B cell (primary cell): ENCODE measurements at regions not wholly inside any gene's neighbourhood (a gene's known extent, or its start where the extent isn't known, plus 50 kb on each side); places are given as distances from the start of the nearest gene placed in this dataset.

ENCODE experiments used
- ATAC-seq: fragments of 200-7000 bp; cut with Tn5 transposase; one replicate; pipeline ENCODE4 v1.10.0; 2021; ENCODE audit warnings: low read depth, mild to moderate bottlenecking, moderate number of reproducible peaks, moderate library complexity
- CTCF ChIA-PET: fragments of 350-600 bp; sonication (Branson Sonifier 250); formaldehyde crosslinking; loops from one replicate; lab custom pipeline; 2021; ENCODE audit warnings: antibody characterized with exemption, inconsistent platforms; lab: Charles Lee
- POLR2A ChIA-PET: fragments of 350-600 bp; sonication (Branson Sonifier 250); formaldehyde crosslinking; loops from one replicate; lab custom pipeline; 2021; ENCODE audit warnings: antibody characterized with exemption; lab: Charles Lee
- DNase-seq: peaks from one replicate; pipeline ENCODE4 v3.0.0; 2013
- H2AFZ ChIP-seq: 2 replicates; pipeline ENCODE4 v1.6.1; 2012; ENCODE audit warnings: mild to moderate bottlenecking, low read depth, low read length; ENCODE audit not compliant: insufficient read depth, poor library complexity, severe bottlenecking
- H3K27ac ChIP-seq, 2 donors: 1 replicate in 1 of 2; 2 replicates in 1 of 2; pipeline ENCODE4 v1.5.1; 2012 to 2013; ENCODE audit warnings: low read length in 2 of 2, mild to moderate bottlenecking in 2 of 2, moderate library complexity in 1 of 2
- H3K27me3 ChIP-seq, 4 experiments: fragments of 200-600 bp in 1 of 4; sonication (generic) in 1 of 4; replicated peaks in 1 of 4; 1 replicate in 2 of 4; 2 replicates in 2 of 4; pipeline versions ENCODE4 v1.6.1 to v1.7.0; 2013 to 2016; ENCODE audit warnings: low read length in 3 of 4, mild to moderate bottlenecking in 2 of 4, mixed read lengths in 1 of 4, moderate library complexity in 1 of 4; ENCODE audit not compliant: insufficient read depth in 4 of 4, control insufficient read depth in 3 of 4; ENCODE audit errors: control extremely low read depth in 1 of 4
- H3K36me3 ChIP-seq, 2 experiments: replicated peaks in 1 of 2; 1 replicate in 1 of 2; 2 replicates in 1 of 2; pipeline versions ENCODE4 v1.6.1 to v1.7.1; 2013; ENCODE audit warnings: low read length in 1 of 2; ENCODE audit not compliant: insufficient read depth in 2 of 2, control insufficient read depth in 1 of 2; ENCODE audit errors: control extremely low read depth in 1 of 2, extremely low read depth in 1 of 2
- H3K4me1 ChIP-seq, 2 donors: fragments of 200-600 bp in 1 of 2; sonication (generic) in 1 of 2; 1 replicate in 1 of 2; 2 replicates in 1 of 2; pipeline versions ENCODE4 v1.5.1 to v1.6.1; 2013 to 2017; ENCODE audit warnings: low read length in 2 of 2; ENCODE audit not compliant: control insufficient read depth in 2 of 2, insufficient read depth in 2 of 2
- H3K4me2 ChIP-seq: replicated peaks from 2 replicates; pipeline ENCODE3; 2012; ENCODE audit warnings: mild to moderate bottlenecking, low read depth, low read length; ENCODE audit not compliant: poor library complexity, severe bottlenecking
- H3K4me3 ChIP-seq, 5 experiments: fragments of 200-600 bp in 1 of 5; sonication (generic) in 1 of 5; 1 replicate in 3 of 5; 2 replicates in 2 of 5; pipeline versions ENCODE4 v1.5.1 to v1.7.0; 2011 to 2016; ENCODE audit warnings: low read length in 4 of 5, mild to moderate bottlenecking in 4 of 5, low read depth in 2 of 5, control low read depth in 1 of 5, moderate library complexity in 1 of 5; ENCODE audit not compliant: insufficient read depth in 1 of 5; ENCODE audit errors: control extremely low read depth in 1 of 5, extremely low read depth in 1 of 5
- H3K79me2 ChIP-seq: fragments of 200-600 bp; sonication (generic); one replicate; pipeline ENCODE4 v1.6.0; 2016; ENCODE audit warnings: low read length; ENCODE audit not compliant: control insufficient read depth, insufficient read depth
- H3K9ac ChIP-seq: fragments of 200-600 bp; sonication (generic); 2 replicates; pipeline ENCODE4 v1.6.1; 2017; ENCODE audit warnings: mild to moderate bottlenecking, low read length, moderate library complexity
- H3K9me3 ChIP-seq, 3 donors: one replicate each; pipeline versions ENCODE4 v1.6.1 to v1.7.1; 2013; ENCODE audit warnings: low read length in 2 of 3; ENCODE audit not compliant: control insufficient read depth in 2 of 3, insufficient read depth in 1 of 3; ENCODE audit errors: control extremely low read depth in 1 of 3
- H4K20me1 ChIP-seq: 2 replicates; pipeline ENCODE4 v1.6.0; 2012; ENCODE audit warnings: mild to moderate bottlenecking, low read length; ENCODE audit not compliant: insufficient read depth, control insufficient read depth, poor library complexity, severe bottlenecking
- H3K27ac Mint-ChIP-seq: one replicate; pipeline ENCODE4 v1.8.0; 2021; ENCODE audit warnings: mixed read lengths
- H3K27me3 Mint-ChIP-seq: one replicate; pipeline ENCODE4 v1.8.0; 2021; ENCODE audit warnings: mixed read lengths
- H3K4me1 Mint-ChIP-seq: one replicate; pipeline ENCODE4 v1.8.0; 2021; ENCODE audit warnings: mixed read lengths
- H3K4me3 Mint-ChIP-seq: one replicate; pipeline ENCODE4 v1.8.0; 2021; ENCODE audit warnings: mixed read lengths
- H3K9me3 Mint-ChIP-seq: one replicate; pipeline ENCODE4 v1.8.0; 2022; ENCODE audit warnings: mixed read lengths; ENCODE audit not compliant: insufficient read depth
- EZH2 ChIP-seq: IDR thresholded peaks from 2 replicates; pipeline ENCODE4 v1.6.1; 2012; ENCODE audit warnings: borderline replicate concordance, low read depth, mild to moderate bottlenecking, moderate library complexity, low read length; ENCODE audit not compliant: insufficient read depth, poor library complexity, severe bottlenecking
- WGBS: methylation state at CpG from one replicate; pipeline ENCODE4 v1.1.5; 2013; ENCODE audit warnings: missing lambda C conversion rate; ENCODE audit not compliant: insufficient coverage; 5-methylcytosine and 5-hydroxymethylcytosine counted together
- intact Hi-C: fragments of 100-400 bp; cut with micrococcal nuclease; formaldehyde crosslinking; loops from one replicate; pipeline ENCODE4 v1.10.0; 2022
- TF ChIP-seq, protein P1 (sequence below): fragments of 200-600 bp; IDR thresholded peaks from one replicate; pipeline ENCODE4 v1.8.0; 2022; ENCODE audit warnings: antibody characterized with exemption, mild to moderate bottlenecking

DNA sequence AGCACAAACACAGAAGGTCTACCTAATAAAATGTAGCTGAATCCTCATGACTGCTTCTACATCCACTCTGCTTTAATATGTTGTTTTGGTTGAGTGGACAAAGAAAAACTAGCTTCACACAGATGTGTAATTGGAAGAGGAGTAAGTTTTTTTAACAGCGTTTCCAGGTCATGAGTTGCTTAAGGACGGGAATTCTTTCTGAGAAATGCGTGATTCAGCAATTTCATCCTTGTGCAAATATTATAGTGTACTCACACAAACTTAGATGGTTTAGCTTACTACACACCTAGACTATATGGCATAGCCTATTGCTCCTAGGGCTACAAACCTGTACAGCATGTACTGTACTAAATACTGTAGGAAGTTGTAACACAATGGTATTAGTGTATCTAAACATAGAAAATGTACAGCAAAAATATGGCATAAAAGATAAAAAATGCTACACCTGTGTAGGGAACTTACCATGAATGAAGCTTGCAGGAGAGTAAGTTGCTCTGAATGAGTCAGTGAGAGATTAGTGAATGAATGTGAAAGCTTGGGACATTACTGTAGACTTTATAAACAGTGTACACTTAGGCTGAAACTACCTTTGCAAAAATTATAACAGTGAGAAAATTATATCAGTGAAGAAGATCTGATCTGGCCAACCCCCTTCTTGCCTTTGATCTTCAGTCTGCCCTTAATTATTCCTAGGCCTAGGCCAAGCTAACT, 70.8 kb upstream of the IL15 start:
- WGBS: no CpG with 5 or more reads among the region's 3 CpGs
- Histone ChIP-seq H3K4me1 (no peaks in the 10 kb centered on the region), H4K20me1 (no peaks in the 10 kb centered on the region), H3K4me3 (no peak overlapping the region), H3K27me3 (no peaks in the 10 kb centered on the region), H3K9ac (no peak overlapping the region), H3K27ac (no peak overlapping the region), H3K4me2 (no peak overlapping the region), H3K9me3 (no peaks in the 10 kb centered on the region), H3K79me2 (no peaks in the 10 kb centered on the region), H3K36me3 (no peaks in the 10 kb centered on the region), H2AFZ (no peak overlapping the region)
- CTCF ChIA-PET: no interaction called here
- DNase-seq (no peak), ATAC-seq (no peak)
- intact Hi-C loops: no loop called here
- no peaks in the 10 kb centered on the region for H3K9me3 Mint-ChIP-seq
- H3K27ac Mint-ChIP-seq: no peak overlapping the region
- POLR2A ChIA-PET: no interaction called here
- no peaks in the 10 kb centered on the region for H3K4me1 Mint-ChIP-seq
- H3K27me3 Mint-ChIP-seq: no peaks in the 10 kb centered on the region
- no peak for TF ChIP-seq EZH2
- TF ChIP-seq, protein P1, sequence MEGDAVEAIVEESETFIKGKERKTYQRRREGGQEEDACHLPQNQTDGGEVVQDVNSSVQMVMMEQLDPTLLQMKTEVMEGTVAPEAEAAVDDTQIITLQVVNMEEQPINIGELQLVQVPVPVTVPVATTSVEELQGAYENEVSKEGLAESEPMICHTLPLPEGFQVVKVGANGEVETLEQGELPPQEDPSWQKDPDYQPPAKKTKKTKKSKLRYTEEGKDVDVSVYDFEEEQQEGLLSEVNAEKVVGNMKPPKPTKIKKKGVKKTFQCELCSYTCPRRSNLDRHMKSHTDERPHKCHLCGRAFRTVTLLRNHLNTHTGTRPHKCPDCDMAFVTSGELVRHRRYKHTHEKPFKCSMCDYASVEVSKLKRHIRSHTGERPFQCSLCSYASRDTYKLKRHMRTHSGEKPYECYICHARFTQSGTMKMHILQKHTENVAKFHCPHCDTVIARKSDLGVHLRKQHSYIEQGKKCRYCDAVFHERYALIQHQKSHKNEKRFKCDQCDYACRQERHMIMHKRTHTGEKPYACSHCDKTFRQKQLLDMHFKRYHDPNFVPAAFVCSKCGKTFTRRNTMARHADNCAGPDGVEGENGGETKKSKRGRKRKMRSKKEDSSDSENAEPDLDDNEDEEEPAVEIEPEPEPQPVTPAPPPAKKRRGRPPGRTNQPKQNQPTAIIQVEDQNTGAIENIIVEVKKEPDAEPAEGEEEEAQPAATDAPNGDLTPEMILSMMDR: no peak
- H3K4me3 Mint-ChIP-seq: no peak overlapping the region

DNA sequence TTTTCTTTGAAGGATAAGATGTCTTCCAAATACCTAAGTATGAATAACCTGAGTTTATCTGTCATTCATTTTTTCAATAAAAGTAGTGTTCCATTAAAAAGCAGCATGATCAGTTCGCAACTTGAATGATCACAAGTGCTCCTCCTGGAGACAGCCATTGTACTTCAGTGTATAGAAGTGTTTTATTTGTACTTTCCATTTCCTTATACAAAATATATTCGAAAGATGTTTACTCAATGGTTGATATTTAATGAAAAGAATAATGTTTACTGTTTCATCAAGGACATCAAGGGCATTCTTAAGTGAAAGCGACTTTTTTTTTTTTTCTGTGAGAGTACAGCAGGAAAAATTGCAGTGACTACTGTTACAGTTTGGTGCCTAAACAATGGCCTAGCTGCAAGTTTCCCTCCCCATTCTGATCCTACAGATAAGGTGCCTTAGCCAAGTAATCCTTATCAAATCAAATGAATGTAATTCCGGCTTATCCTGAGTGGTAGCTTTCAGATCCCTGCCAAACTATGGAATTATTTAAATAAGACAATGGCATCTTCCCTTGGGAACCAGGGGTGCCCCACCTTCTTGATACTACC, 69.0 kb upstream of the IL15 start:
- H3K36me3 ChIP-seq: no peaks in the 10 kb centered on the region
- Mint-ChIP-seq H3K4me3 (no peak overlapping the region), H3K27me3 (no peaks in the 10 kb centered on the region), H3K9me3 (no peaks in the 10 kb centered on the region), H3K4me1 (no peaks in the 10 kb centered on the region), H3K27ac (no peak overlapping the region)
- WGBS: no CpG with 5 or more reads among the region's 4 CpGs
- no peak overlapping the region for H3K27ac ChIP-seq
- TF ChIP-seq, protein P1: no peak
- no peak for TF ChIP-seq EZH2
- DNase-seq (no peak), ATAC-seq (no peak)
- H3K79me2 ChIP-seq: no peaks in the 10 kb centered on the region
- intact Hi-C loops: no loop called here
- H4K20me1 ChIP-seq: no peaks in the 10 kb centered on the region
- no peak overlapping the region for H3K9ac ChIP-seq
- H3K4me1 ChIP-seq: no peaks in the 10 kb centered on the region
- no peaks in the 10 kb centered on the region for H3K27me3 ChIP-seq
- H3K9me3 ChIP-seq: no peaks in the 10 kb centered on the region
- ChIA-PET POLR2A (no interaction called here), CTCF (no interaction called here)
- no peak overlapping the region for H3K4me3 ChIP-seq
- no peak overlapping the region for H2AFZ ChIP-seq
- no peak overlapping the region for H3K4me2 ChIP-seq
